OCI-LY3 (cell line): ENCODE measurements at regions not wholly inside any gene's neighbourhood (a gene's known extent, or its start where the extent isn't known, plus 50 kb on each side); places are given as distances from the start of the nearest gene placed in this dataset.

Source experiments
- EZH2phosphoT487 ChIP-seq: fragments of 200-600 bp; shearing (Covaris generic); IDR thresholded peaks from 2 replicates; pipeline ENCODE4 v1.6.1; 2018; ENCODE audit warnings: antibody characterized with exemption, mixed run types, low read depth
- TF ChIP-seq, protein P1 (sequence below): fragments of 200-600, 300-600 bp; sonication (generic); IDR thresholded peaks from 2 replicates; pipeline ENCODE4 v1.5.1; 2014; ENCODE audit warnings: antibody characterized with exemption, low read length, low read depth

DNA sequence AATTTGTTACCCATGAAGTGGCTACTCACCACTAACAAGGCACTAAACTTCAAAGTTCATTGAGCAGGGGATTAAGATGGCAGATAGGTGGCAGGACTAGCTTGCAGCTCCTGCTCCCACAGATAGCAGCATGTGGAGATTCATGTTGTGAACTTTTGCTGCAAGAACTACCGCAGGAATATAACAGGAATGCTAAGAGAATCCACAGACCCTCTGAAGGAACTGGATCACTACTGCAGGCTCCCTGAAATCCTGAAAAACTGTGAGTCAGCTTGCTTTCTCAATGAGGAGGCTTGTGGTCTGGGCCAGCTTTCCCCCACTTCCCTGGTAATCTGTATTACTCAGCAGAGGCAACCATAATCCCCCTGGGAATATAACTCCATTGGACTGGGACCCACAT, 118.5 kb upstream of the VCX2 start:
- TF ChIP-seq, protein P1, sequence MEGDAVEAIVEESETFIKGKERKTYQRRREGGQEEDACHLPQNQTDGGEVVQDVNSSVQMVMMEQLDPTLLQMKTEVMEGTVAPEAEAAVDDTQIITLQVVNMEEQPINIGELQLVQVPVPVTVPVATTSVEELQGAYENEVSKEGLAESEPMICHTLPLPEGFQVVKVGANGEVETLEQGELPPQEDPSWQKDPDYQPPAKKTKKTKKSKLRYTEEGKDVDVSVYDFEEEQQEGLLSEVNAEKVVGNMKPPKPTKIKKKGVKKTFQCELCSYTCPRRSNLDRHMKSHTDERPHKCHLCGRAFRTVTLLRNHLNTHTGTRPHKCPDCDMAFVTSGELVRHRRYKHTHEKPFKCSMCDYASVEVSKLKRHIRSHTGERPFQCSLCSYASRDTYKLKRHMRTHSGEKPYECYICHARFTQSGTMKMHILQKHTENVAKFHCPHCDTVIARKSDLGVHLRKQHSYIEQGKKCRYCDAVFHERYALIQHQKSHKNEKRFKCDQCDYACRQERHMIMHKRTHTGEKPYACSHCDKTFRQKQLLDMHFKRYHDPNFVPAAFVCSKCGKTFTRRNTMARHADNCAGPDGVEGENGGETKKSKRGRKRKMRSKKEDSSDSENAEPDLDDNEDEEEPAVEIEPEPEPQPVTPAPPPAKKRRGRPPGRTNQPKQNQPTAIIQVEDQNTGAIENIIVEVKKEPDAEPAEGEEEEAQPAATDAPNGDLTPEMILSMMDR, result no peak
- TF ChIP-seq EZH2phosphoT487, result no peak
